Hepatocyte (in vitro differentiated cells): ENCODE measurements at regions not wholly inside any gene's neighbourhood (a gene's known extent, or its start where the extent isn't known, plus 50 kb on each side); places are given as distances from the start of the nearest gene placed in this dataset.
"Not testable (repeated sequence)": the region's sequence is repeated elsewhere in the genome, so short reads cannot be mapped to it uniquely, and the experiment has no call there.

ENCODE experiments used
- DNase-seq: peaks from one replicate; pipeline ENCODE4 v3.0.0-alpha.2; 2016; ENCODE audit warnings: low spot score
- H2AFZ ChIP-seq: fragments of 200-600 bp; sonication (generic); 2 replicates; pipeline ENCODE4 v1.6.0; 2016; ENCODE audit warnings: antibody characterized with exemption, mild to moderate bottlenecking
- H3K27ac ChIP-seq: fragments of 200-600 bp; sonication (generic); 2 replicates; pipeline ENCODE4 v1.5.1; 2016; ENCODE audit warnings: mild to moderate bottlenecking
- H3K27me3 ChIP-seq: fragments of 200-600 bp; sonication (generic); 2 replicates; pipeline ENCODE4 v1.6.1; 2016
- H3K36me3 ChIP-seq: fragments of 200-600 bp; sonication (generic); replicated peaks from 2 replicates; pipeline ENCODE4 v1.5.1; 2016; ENCODE audit warnings: low read depth; ENCODE audit not compliant: insufficient read depth
- H3K4me1 ChIP-seq: fragments of 200-600 bp; sonication (generic); 2 replicates; pipeline ENCODE4 v1.5.1; 2016; ENCODE audit warnings: mild to moderate bottlenecking, moderate library complexity; ENCODE audit not compliant: insufficient read depth
- H3K4me2 ChIP-seq: fragments of 200-600 bp; sonication (generic); 2 replicates; pipeline ENCODE4 v1.6.0; 2016
- H3K4me3 ChIP-seq: fragments of 200-600 bp; sonication (generic); 2 replicates; pipeline ENCODE4 v1.5.1; 2016; ENCODE audit warnings: mild to moderate bottlenecking
- H3K79me2 ChIP-seq: fragments of 200-600 bp; sonication (generic); 2 replicates; pipeline ENCODE4 v1.6.0; 2017; ENCODE audit warnings: mild to moderate bottlenecking
- H3K9me2 ChIP-seq: fragments of 200-600 bp; sonication (generic); replicated peaks from 2 replicates; pipeline ENCODE4 v1.6.0; 2017; ENCODE audit warnings: mild to moderate bottlenecking; ENCODE audit not compliant: insufficient read depth
- H3K9me3 ChIP-seq: fragments of 200-600 bp; sonication (generic); 2 replicates; pipeline ENCODE4 v1.5.1; 2016; ENCODE audit warnings: low read depth, mild to moderate bottlenecking
- H4K20me1 ChIP-seq: fragments of 200-600 bp; sonication (generic); 2 replicates; pipeline ENCODE4 v1.6.0; 2016; ENCODE audit warnings: mild to moderate bottlenecking; ENCODE audit not compliant: insufficient read depth, poor library complexity, severe bottlenecking
- EZH2 ChIP-seq: fragments of 200-600 bp; sonication (generic); IDR thresholded peaks from 2 replicates; pipeline ENCODE4 v1.6.1; 2016; ENCODE audit warnings: antibody characterized with exemption, mild to moderate bottlenecking, borderline replicate concordance
- EZH2phosphoT487 ChIP-seq: fragments of 200-600 bp; sonication (generic); IDR thresholded peaks from one replicate; pipeline ENCODE4 v1.6.1; 2018; ENCODE audit warnings: antibody characterized with exemption, mild to moderate bottlenecking, low read depth, moderate library complexity; ENCODE audit not compliant: unreplicated experiment, severe bottlenecking
- WGBS: methylation state at CpG from one replicate; pipeline ENCODE4 v1.1.6; 2016; ENCODE audit warnings: low lambda C conversion rate; ENCODE audit errors: missing lambda C conversion rate; 5-methylcytosine and 5-hydroxymethylcytosine counted together
- TF ChIP-seq, protein P1 (sequence below): fragments of 200-600 bp; sonication (generic); IDR thresholded peaks from 2 replicates; pipeline ENCODE4 v1.5.1; 2016; ENCODE audit warnings: antibody characterized with exemption, mild to moderate bottlenecking; ENCODE audit not compliant: poor library complexity

- Histone ChIP-seq H3K4me3 (no peak overlapping the region), H2AFZ (no peak overlapping the region), H3K9me2 (no peaks in the 10 kb centered on the region), H4K20me1 (no peaks in the 10 kb centered on the region), H3K27ac (no peak overlapping the region), H3K4me1 (no peaks in the 10 kb centered on the region), H3K4me2 (no peak overlapping the region), H3K36me3 (no peaks in the 10 kb centered on the region), H3K79me2 (no peaks in the 10 kb centered on the region), H3K9me3 (no peaks in the 10 kb centered on the region), H3K27me3 (no peaks in the 10 kb centered on the region)
- 44% methylated on average over 3 of the region's 3 CpGs for WGBS
- no peak for TF ChIP-seq EZH2
- TF ChIP-seq, protein P1, sequence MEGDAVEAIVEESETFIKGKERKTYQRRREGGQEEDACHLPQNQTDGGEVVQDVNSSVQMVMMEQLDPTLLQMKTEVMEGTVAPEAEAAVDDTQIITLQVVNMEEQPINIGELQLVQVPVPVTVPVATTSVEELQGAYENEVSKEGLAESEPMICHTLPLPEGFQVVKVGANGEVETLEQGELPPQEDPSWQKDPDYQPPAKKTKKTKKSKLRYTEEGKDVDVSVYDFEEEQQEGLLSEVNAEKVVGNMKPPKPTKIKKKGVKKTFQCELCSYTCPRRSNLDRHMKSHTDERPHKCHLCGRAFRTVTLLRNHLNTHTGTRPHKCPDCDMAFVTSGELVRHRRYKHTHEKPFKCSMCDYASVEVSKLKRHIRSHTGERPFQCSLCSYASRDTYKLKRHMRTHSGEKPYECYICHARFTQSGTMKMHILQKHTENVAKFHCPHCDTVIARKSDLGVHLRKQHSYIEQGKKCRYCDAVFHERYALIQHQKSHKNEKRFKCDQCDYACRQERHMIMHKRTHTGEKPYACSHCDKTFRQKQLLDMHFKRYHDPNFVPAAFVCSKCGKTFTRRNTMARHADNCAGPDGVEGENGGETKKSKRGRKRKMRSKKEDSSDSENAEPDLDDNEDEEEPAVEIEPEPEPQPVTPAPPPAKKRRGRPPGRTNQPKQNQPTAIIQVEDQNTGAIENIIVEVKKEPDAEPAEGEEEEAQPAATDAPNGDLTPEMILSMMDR, result no peak
- no peak for TF ChIP-seq EZH2phosphoT487
- DNase-seq, result no peak
Observed at GRCh38 chr14:35952584-35952983, 126.4 kb downstream of the BRMS1L start.

- DNase-seq, result peak; percentile 31
- 33% methylated on average over 1 of the region's 1 CpG for WGBS
- Histone ChIP-seq H3K9me2 (no peaks in the 10 kb centered on the region), H3K27ac (no peak overlapping the region), H3K9me3 (no peaks in the 10 kb centered on the region), H3K4me2 (no peak overlapping the region), H3K27me3 (no peaks in the 10 kb centered on the region), H3K4me1 (no peaks in the 10 kb centered on the region), H3K4me3 (no peak overlapping the region), H4K20me1 (no peaks in the 10 kb centered on the region), H3K36me3 (no peaks in the 10 kb centered on the region), H3K79me2 (no peaks in the 10 kb centered on the region), H2AFZ (no peak overlapping the region)
- TF ChIP-seq, protein P1, result no peak
- TF ChIP-seq EZH2 (no peak), EZH2phosphoT487 (no peak)
Observed at GRCh38 chr14:35949920-35950513, 123.9 kb downstream of the BRMS1L start.

DNA sequence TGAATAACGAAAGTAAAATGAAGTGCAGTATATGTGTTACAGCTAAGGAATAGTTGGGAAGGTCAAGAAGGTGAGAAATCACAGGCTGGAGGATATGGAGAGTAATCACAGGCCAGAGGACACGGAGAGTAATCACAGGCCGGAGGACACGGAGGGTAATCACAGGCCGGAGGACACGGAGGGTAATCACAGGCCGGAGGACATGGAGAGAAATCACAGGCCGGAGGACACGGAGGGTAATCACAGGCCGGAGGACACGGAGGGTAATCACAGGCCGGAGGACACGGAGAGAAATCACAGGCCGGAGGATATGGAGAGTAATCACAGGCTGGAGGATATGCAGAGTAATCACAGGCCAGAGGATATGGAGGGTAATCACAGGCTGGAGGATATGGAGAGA is 121.8 kb downstream of the BRMS1L start:
- H3K79me2 ChIP-seq, H3K27me3 ChIP-seq, H2AFZ ChIP-seq, H4K20me1 ChIP-seq, H3K4me1 ChIP-seq, H3K4me2 ChIP-seq, DNase-seq, H3K36me3 ChIP-seq, H3K27ac ChIP-seq, H3K9me3 ChIP-seq, H3K4me3 ChIP-seq, H3K9me2 ChIP-seq: not testable (repeated sequence)
- 99% methylated on average over 7 of the region's 14 CpGs for WGBS

GRCh38 chr14:35944847-35945246 is 118.7 kb downstream of the BRMS1L start:
- WGBS, result 63% methylated on average over 5 of the region's 5 CpGs
- H3K9me3 ChIP-seq, result no peaks in the 10 kb centered on the region
- H2AFZ ChIP-seq, result no peak overlapping the region
- no peaks in the 10 kb centered on the region for H3K36me3 ChIP-seq
- no peak for TF ChIP-seq EZH2
- TF ChIP-seq, protein P1, result peak; percentile 12
- no peaks in the 10 kb centered on the region for H3K79me2 ChIP-seq
- no peak overlapping the region for H3K4me2 ChIP-seq
- no peak overlapping the region for H3K4me3 ChIP-seq
- no peaks in the 10 kb centered on the region for H3K27me3 ChIP-seq
- no peak overlapping the region for H3K27ac ChIP-seq
- H3K4me1 ChIP-seq, result no peaks in the 10 kb centered on the region
- peak; percentile 20 for DNase-seq
- H3K9me2 ChIP-seq, result no peaks in the 10 kb centered on the region
- no peaks in the 10 kb centered on the region for H4K20me1 ChIP-seq
